ENCODE measurements at regions not wholly inside any gene's neighbourhood (a gene's known extent, or its start where the extent isn't known, plus 50 kb on each side); places are given as distances from the start of the nearest gene placed in this dataset.

- no peak for DNase-seq (ENCODE audit: low read depth in 2 of 2)
These were observed 80.3 kb upstream of the CAMK1G start for GRCh38 chr1:209503196-209503595.

DNA sequence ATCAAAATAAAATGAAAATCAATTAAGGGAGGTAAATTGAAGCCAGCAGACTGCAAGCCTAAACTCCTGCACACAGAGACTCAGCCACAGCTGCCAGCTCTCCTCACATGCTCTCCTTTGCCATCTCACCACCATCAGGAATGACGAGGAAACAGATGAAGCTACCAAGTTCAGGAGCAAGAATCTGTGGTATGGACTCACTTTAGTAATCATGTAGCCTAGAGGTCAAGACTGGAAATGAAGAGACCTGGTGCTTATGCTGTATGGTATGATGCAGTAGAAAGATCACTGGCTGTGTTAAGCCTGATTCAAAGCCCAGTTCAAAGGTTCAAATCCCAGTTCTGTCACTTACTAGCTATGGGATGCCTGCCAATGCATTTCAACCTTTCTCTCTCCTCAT lies 78.9 kb upstream of the CAMK1G start:
- no peak for DNase-seq (ENCODE audit: low read depth in 2 of 2)

- no peak for DNase-seq (ENCODE audit: low read depth in 2 of 2)
These were observed 78.5 kb upstream of the CAMK1G start for GRCh38 chr1:209505044-209505443.

GRCh38 chr1:209506101-209506500 lies 77.4 kb upstream of the CAMK1G start:
- no peak for DNase-seq (ENCODE audit: low read depth in 2 of 2)

GRCh38 chr1:209509039-209509438 lies 74.5 kb upstream of the CAMK1G start:
- no peak for DNase-seq (ENCODE audit: low read depth in 2 of 2)

GRCh38 chr1:209510063-209510462 lies 73.5 kb upstream of the CAMK1G start:
- DNase-seq (ENCODE audit: low read depth in 2 of 2), result no peak

DNA sequence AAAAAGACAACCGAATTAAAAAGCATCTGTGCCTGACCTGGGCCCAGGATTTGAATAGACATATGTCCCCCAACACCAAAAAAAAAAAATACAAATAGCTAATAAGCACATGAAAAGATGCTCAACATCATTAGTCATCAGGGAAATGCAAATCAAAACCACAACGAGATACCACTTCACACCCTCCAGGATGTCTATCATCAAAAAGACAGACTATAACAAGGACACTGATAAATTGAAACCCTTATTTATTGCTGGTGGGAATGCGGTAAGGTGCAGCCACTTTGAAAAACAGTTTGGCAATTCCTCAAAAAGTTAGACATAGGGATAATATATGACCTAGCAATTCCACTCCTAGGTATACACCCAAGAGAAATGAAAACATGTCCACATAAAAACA lies 72.3 kb upstream of the CAMK1G start:
- no peak for DNase-seq (ENCODE audit: low read depth in 2 of 2)

DNA sequence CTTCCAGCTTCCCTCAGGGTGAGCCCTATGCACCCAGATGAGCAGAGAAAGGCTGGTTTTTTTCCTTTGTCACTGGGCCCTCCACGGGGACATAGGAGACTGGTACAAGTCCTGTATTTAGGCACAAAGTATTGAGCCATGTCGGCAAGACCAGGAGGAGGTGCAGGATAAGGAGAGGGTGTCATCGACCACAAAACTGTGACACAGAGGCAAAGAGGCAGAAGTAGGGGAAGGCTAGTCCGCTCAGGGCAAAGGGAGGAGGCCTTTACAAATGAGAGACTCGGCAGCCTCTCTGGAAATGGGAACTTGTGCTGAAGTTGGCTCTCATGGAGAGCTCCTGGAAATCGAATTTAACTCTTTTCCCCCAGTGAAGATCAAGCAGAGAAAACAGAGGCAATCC lies 70.7 kb upstream of the CAMK1G start:
- no peak for DNase-seq (ENCODE audit: low read depth in 2 of 2)

DNA sequence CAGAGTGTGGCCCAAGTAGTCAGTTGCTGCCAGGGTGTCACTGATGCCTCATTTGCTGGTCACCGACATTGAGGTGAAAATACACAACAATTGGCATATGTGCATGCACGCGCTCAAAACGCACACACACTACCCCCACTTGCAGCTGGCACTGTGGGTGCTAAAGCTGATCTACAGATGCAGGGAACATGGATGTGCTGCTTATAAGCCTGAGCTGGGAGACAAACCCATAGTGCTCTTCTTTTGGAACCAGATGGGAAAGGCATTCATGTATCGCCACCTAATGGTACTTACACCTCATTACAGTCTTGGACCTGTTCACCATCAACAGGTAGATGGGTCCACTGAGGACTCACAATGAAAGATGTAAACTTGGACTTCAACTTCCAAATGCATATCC lies 70.3 kb upstream of the CAMK1G start:
- no peak for DNase-seq (ENCODE audit: low read depth in 2 of 2)

- no peak for DNase-seq (ENCODE audit: low read depth in 2 of 2)
These were observed 66.5 kb upstream of the CAMK1G start for GRCh38 chr1:209516771-209517680.

DNA sequence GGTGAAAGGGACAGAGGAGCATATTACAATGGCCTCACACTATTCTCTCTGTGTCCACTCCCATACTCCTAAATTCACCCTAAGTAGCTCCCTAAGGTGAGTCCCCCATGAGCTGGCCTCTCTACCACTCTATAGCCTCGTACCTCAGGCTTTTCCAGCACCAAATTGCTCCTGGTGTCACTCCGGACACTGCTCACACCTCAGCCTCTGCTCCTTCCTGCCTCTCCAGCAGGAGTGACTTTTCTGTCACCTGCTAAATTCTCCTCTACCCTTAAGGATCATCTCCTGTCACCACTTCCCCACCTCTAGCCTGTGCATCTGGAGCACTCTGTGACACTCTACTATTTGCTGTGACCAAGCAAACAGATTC lies 65.8 kb upstream of the CAMK1G start:
- DNase-seq (ENCODE audit: low read depth in 2 of 2), result no peak

- DNase-seq (ENCODE audit: low read depth in 2 of 2), result no peak
These were observed 63.7 kb upstream of the CAMK1G start for GRCh38 chr1:209519786-209520185.

DNA sequence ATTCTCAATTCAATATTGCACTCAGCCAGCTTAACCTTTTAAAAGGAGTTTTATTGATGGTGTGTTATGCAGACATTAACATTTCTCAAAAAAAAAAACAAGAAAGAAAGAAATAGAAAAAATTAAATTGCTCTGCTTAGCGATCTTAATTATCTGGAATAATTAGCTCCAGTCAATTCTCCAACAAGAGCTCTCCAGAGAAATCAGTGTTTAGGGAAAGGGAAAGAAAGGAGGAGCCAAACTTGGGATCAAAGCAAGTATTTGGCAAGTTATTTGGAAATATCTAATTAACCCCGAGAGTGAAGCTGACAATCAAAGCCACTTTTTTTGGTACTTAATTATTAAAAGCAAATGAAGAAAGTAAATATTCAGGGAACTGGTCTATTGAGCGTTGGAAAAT lies 60.7 kb upstream of the CAMK1G start:
- DNase-seq (ENCODE audit: low read depth in 2 of 2), result no peak

GRCh38 chr1:209526137-209526536 lies 57.4 kb upstream of the CAMK1G start:
- DNase-seq (ENCODE audit: low read depth in 2 of 2), result no peak

DNA sequence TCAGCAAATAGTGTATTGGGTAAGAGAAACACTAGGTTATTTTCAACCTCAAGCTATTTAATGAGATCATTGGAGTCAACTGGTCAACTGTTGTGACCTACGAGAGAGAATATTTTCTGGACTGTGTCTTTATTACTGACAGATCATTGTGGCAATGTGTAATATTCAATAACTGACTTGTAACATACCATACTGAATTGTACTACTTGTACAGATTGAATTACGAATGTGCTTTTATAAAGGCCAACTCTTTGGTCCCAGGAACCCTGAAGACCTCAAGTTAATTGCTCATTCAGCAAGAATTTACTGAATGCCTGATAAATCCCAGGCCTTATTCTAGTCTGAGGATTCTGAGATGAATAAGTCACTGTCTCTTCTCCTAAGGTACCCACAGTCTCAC lies 56.1 kb upstream of the CAMK1G start:
- no peak for DNase-seq (ENCODE audit: low read depth in 2 of 2)

DNA sequence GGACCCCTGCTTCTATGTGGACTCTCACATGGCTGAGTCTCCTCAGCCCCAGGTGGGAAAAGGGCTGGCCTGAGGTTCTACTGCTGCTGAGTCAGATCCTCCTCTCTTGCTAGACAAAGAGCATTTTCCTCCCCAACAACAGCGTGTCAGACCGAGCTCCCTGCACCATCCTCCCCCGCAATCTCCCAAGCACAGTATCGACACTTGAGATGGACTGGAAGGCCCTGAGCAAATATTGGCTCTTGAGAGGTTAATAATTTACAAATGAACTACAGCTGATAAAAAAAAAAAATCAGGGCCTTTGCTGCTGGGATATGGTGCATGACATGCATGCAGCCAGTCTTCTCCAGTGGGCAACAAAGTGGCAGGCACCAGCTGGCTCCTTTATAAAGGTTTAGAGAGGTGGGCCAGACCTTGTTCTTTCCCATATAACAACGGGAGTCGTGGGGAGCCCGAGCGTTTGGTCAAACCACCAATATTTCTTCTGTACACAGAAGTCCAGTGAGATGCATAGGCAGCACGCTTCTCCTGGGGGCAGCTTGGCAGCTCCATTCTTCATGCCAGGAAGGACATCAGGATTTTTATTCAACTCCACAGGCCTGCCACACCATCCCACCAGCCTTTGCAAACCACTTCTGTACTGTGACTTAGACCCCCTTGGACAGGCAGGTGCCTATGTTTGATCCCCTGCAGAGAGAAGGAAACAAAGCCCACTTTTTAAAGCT lies 55.4 kb upstream of the CAMK1G start:
- DNase-seq (ENCODE audit: low read depth in 2 of 2), result no peak

GRCh38 chr1:209529233-209529632 lies 54.3 kb upstream of the CAMK1G start:
- DNase-seq (ENCODE audit: low read depth in 2 of 2), result no peak

GRCh38 chr1:209531006-209531405 lies 52.5 kb upstream of the CAMK1G start:
- DNase-seq (ENCODE audit: low read depth in 2 of 2), result no peak

DNA sequence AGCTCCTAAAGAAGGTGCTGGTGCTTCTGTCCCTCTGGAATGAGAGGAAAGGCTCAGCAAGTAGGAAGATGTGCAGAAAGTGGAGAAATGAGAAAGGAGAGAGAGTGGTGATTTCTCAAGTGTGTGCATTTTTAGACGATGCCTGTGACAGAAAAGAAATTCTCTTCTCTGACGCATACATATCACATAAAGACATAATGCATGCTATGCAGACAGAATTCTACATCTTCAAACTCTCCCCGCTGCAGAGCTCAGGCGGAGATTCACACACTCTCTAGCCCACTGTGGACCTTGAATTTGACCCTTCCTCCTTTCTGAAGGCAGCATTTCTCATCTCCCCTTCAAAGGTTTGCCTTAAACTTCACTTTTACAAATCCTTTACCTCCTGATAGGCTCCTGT lies 52.0 kb upstream of the CAMK1G start:
- no peak for DNase-seq (ENCODE audit: low read depth in 2 of 2)
